ENCODE measurements at regions not wholly inside any gene's neighbourhood (a gene's known extent, or its start where the extent isn't known, plus 50 kb on each side); places are given as distances from the start of the nearest gene placed in this dataset.

DNA sequence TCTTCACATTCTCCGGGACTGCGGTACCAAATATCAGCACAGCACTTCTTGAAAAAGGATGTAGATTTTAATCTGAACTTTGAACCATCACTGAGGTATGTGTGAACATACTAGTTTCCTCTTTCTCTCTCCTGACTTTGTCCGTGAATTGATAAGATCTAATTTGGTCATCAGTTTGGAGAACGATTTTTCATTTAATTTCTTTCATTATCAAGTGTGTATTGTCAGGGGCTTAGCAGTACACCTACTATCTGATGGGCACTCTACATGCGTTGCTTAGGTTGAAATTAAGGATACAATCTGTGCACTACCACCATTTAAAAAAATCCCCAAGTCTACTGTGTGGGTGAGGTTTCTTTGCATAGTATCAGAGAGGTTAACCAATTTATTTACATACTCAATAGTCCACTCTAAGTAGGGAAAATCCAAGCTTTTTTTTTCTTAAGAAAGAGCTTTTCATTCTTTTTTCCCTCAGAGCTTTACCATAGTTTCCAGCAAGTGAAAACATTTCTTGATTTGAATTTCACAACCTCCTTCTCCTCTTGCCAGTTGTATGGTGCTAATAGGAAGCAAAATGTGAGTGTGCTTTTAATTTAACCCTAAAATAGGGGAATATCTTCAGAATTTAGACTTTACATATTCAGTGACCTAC is 105.4 kb upstream of the ESR1 start:
- DNase-seq (ENCODE audit: low read depth) = no peak

GRCh38 chr6:151702851-151703658 is 104.4 kb upstream of the ESR1 start:
- DNase-seq (ENCODE audit: low read depth) = no peak

DNA sequence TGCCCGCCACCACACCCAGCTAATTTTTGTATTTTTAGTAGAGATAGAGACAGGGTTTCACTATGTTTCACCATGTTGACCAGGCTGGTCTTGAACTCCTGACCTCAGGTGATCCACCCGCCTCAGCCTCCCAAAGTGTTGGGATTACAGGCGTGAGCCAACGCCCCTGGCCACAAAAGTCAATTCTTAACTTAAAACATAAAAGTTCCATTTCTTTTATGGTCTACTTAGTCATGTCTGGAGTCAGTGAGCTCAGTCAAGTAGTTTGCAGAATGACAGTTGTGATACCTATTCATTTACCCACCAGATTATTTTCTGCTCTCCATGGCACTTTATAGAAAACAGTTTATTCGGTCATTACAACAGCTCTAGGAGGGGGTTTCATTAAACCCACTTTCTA is 103.1 kb upstream of the ESR1 start:
- DNase-seq (ENCODE audit: low read depth) = no peak

DNA sequence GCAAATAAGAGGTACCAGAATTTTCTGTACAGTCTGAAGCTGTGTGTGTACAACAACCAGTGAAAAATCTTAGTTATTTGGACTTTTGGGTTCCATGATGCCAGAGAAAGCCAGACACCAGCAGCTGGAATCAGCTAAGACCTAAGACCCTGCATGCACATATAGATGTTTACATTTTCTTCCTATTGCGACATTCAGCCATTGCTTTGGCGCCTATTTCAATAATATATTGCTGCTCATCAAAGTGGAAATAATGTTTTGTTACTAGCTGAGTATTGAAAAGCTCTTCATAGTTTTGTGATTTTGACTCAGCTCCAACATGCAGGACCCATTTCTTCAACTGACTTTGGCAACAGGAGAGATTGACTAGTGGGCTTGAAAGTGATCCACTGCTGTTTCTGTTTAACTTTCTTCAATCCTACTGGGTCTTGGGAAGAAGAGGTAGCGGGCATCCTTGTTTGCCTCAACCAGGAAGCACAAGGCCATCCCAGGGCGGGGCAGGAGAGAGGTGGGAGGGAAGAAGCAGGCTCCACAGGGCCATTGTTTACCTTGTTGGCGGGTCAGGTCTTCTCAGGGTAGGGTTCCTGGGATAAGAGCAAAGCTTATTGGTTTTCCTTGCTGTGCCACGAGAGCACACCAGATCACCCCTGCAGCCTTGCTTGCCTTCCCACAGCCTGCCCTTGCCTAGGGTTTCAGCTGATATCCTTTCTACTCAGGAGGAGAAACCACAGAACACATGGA is 101.3 kb upstream of the ESR1 start:
- no peak for DNase-seq (ENCODE audit: low read depth)

DNA sequence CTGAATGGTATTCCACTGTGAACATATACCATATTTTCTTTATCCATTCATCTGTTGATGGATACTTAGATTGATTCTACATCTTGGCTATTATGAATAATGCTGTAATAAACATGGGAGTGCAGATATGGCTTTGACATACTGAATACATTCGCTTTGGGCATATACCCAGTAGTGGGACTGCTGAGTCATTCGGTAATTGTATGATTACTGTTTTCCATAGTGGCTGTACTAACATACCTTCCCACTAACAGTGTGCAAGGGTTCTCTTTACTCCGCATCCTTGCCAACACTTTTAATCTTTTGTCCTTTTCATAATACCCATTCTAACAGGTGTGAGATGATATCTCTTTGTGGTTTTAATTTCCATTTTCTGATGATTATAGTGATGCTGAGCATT is 98.2 kb upstream of the ESR1 start:
- no peak for DNase-seq (ENCODE audit: low read depth)

- DNase-seq (ENCODE audit: low read depth) = peak; percentile 43
Observed at GRCh38 chr6:151716526-151716932, 91.0 kb upstream of the ESR1 start.

DNA sequence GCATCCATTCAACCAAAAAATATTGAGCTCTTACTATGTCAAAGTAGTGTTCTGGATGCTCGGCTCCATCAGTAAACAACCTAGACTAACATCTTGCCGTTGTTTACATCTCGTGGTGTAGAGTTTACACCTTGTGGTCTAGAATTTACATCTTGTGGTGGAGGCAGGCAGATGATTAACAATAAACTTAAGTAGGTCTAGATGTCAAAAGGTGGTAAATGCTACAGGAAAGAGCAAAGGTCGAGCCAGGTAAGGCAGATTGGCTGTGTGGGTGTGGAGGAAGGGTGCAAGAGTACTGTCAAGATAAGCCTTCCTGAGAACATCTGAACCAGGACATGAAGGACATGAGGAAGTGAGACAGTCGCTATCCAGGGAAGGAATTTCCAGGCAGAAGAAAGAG is 88.4 kb upstream of the ESR1 start:
- no peak for DNase-seq (ENCODE audit: low read depth)

DNA sequence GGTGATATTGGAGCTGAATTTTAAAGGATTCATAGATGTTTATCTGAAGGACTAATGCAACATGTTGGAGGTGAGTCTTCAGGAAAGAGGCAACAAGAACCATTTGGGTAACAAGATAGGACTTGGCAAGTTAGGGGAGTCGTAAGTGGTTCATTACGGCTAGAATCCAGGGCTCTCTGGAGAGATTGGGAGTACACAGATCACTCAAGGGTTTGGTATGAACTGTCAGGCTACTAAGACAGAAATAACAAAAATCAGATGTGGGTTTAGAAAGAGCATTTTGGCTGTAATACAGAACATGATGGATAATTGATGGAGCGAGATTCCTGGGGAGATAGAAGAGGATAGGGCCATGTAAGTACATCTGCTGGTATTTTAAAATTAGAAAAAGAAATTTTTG is 86.3 kb upstream of the ESR1 start:
- no peak for DNase-seq (ENCODE audit: low read depth)

DNA sequence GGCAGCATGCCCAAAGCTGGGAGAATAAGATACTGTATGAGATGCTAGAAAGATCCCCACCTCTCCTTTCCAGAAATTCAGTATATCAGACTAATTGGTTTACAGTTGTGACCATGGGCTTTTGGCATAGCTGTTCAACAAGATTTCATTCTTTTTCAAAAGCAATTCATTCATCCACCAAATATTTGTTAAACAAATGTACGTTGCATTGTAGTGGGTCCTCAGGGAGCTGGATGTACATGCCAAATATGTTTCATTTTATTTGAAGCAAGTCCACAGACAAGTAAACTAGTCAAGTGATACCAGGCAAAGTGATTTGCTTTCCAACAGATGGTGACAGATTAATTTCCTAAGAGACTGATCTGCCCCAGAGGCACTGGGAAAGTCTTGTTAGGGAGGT is 85.8 kb upstream of the ESR1 start:
- no peak for DNase-seq (ENCODE audit: low read depth)

DNA sequence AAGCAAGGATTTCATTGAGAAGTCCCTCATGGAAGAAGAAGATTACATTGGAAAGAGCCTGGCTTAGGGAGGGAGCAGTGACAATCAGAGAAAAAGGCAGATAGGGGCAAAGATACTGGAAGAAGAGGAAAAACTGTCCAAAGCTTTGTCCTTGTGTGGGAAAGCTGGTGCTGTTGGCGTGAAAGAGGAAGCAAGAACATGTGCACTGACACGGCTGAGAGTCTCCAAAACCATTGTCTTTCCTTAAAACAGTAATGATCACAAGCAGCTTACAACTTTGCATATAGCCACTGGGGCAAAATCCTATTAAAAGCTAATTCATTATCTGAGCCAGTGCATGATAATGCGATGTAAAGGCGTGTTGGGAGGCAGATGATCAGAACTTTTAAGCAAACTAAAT is 85.1 kb upstream of the ESR1 start:
- DNase-seq (ENCODE audit: low read depth) = no peak

GRCh38 chr6:151723152-151723551 is 84.3 kb upstream of the ESR1 start:
- no peak for DNase-seq (ENCODE audit: low read depth)

DNA sequence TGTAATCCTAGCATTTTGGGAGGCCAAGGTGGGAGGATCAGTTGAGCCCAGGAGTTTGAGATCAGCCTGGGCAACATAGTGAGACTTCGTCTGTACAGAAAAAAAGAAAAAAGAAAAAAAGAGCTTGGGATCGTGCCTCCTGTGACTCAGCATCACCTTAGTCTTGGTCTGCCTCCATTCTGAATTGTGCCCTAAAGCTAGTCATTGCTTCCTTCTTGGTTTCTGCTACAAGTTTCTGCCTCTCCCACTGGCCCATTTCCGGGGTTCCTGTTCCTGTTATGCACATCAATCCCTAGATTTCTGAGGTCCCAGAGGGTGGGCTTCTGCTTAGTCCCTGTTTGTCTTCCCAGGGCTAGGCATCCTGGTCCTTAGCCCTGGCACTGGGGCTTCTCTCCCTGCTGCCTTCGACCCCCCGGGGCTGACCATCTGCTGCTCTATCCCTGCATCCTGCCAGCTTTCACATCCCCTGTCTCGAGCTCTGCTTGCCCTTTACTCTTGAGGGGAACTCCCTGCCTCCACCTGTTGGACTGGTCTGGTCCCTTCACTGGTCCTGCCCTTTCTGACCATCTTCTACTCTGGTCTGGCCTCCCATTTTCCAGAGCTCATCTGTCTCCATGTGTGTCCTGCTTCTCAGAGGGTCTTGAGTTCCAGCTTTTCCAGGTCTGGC is 77.5 kb upstream of the ESR1 start:
- no peak for DNase-seq (ENCODE audit: low read depth)

GRCh38 chr6:151730496-151730870 is 77.0 kb upstream of the ESR1 start:
- no peak for DNase-seq (ENCODE audit: low read depth)

GRCh38 chr6:151731313-151731712 is 76.2 kb upstream of the ESR1 start:
- DNase-seq (ENCODE audit: low read depth) = no peak

DNA sequence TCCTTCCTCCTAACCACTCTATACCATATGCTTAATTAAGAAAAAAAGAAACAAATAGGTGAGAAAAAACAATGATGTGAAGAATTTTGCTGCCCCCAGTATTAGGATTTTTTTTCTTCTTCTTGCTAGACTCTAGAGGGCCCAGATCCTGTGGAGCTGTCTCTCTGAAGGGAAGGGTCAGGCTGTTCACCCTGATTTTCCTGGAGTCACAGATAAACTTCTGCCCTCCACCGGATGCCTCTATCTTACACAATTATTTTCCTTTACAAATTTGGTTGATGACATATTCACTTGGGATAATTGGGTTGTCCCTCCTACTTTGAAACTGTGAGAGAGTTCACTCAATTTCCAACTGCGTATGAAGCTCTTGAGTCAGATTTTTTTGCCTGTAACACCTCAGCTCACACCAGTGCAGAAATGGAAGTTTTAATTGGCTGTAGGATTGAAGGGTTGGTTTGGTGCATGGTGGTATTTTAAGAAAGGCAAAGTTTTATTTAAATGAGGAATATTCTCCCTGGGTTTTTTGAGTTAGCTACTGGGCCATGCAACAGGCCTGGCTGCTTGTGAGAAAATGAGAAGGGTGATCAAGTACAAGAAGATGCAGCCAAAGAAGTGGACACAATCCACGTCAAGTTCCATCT is 73.7 kb upstream of the ESR1 start:
- DNase-seq (ENCODE audit: low read depth) = no peak

GRCh38 chr6:151738267-151738666 is 69.2 kb upstream of the ESR1 start:
- DNase-seq (ENCODE audit: low read depth) = no peak

- DNase-seq (ENCODE audit: low read depth) = no peak
Observed at GRCh38 chr6:151738960-151739359, 68.5 kb upstream of the ESR1 start.

DNA sequence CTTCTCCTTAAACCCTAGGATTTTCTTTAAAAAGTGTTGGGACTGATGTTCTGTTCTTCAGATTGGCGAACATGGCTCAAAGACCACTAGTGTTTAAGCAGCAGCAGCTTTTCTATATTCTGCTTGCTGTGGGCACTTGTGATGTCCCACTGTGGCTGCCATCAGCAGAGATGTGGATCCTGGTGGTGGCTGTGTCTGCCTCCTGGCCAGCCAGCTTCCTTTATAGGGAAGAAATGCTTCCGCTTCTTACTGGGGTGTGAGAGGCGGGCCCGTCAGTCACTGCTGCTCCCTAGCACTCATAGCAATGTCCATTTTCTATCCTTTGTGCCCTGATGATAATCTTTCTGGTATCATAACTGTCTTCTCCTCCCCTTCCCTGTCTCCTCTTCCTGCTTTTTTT is 66.7 kb upstream of the ESR1 start:
- DNase-seq (ENCODE audit: low read depth) = no peak

DNA sequence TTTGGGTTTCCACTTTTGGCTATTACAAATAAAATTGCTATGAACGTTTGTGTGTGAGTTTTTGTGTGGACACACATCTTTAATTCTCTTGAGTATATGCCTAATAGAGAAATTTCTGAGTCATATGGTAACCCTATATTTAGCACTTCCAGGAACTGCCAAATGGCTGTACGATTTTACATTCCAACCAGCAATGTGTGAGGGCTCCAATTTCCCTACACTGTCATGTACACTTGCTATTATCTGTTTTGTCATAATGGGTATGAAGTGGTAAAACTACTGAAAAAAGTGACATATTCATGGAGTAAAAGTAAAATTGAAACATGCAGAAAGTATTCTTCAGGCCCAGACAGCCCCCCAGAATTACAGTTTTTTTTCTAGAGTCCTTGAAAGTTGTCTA is 59.6 kb upstream of the ESR1 start:
- DNase-seq (ENCODE audit: low read depth) = no peak

DNA sequence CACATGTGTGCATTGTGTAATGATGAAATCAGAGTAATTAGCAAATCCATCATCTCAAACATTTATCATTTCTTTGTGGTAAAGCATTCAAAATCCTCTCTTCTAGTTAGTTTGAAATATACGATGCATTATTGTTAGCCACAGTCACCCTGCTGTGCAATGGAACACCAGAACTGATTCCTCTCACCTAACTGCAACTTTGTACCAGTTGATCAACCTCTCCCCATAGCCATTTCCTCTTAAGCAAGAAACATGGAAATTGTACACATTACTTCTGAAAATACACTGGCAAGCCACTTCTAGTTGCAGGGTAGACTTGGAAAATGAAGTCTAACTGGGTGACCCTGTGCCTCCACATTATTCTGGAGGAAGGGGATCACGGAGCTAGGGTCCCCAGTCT is 58.1 kb upstream of the ESR1 start:
- no peak for DNase-seq (ENCODE audit: low read depth)

DNA sequence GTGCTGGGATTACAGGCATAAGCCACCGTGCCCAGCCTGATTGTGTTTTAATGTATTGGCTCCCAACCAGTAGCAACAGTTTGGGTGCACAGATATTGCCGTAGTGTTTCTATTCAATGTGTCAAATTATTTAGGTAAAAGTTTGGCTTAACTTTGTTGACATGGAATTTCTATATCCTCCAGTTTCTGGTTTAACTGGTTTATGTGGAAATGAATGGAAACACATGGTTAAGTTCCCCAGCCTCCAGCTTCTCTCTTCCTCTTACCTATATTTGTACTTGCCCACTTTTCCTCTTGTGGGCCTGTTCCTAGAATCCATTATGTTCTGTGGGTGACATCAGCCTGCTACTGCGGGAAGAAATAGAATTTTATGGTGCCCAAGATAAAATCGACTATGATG is 53.9 kb upstream of the ESR1 start:
- no peak for DNase-seq (ENCODE audit: low read depth)

- DNase-seq (ENCODE audit: low read depth) = peak; percentile 5
Observed at GRCh38 chr6:151757506-151757955, 50.0 kb upstream of the ESR1 start.
